BJ (cell line): ENCODE measurements at regions not wholly inside any gene's neighbourhood (a gene's known extent, or its start where the extent isn't known, plus 50 kb on each side); places are given as distances from the start of the nearest gene placed in this dataset.

Experiments used
- CTCF ChIA-PET: fragments of 350-600 bp; formaldehyde crosslinking; extraction: SDS; loops from one replicate; lab custom pipeline; 2021; ENCODE audit warnings: antibody characterized with exemption, inconsistent platforms; lab: Yijun Ruan, JAX
- POLR2A ChIA-PET: fragments of 300-600 bp; sonication (Branson Sonifier 250); formaldehyde crosslinking; extraction: SDS; loops from one replicate; lab custom pipeline; 2021; ENCODE audit warnings: antibody characterized with exemption; lab: Charles Lee
- DNase-seq: peaks from one replicate; pipeline ENCODE4 v3.0.0-alpha.2; 2011; ENCODE audit warnings: low read depth
- H3K27me3 ChIP-seq: 2 replicates; pipeline ENCODE4 v1.6.0; 2011; ENCODE audit warnings: low read length; ENCODE audit not compliant: control insufficient read depth, insufficient read depth
- H3K36me3 ChIP-seq: 2 replicates; pipeline ENCODE4 v1.5.1; 2011; ENCODE audit warnings: low read length; ENCODE audit not compliant: control insufficient read depth, insufficient read depth
- H3K4me3 ChIP-seq: 2 replicates; pipeline ENCODE4 v1.5.1; 2011; ENCODE audit warnings: low read depth, mild to moderate bottlenecking, control low read depth, low read length
- TF ChIP-seq, protein P1 (sequence below): IDR thresholded peaks from 2 replicates; pipeline ENCODE4 v1.5.1; 2011; ENCODE audit warnings: low read depth, mild to moderate bottlenecking, control low read depth, inconsistent platforms, low read length, moderate library complexity; ENCODE audit not compliant: insufficient read depth

DNA sequence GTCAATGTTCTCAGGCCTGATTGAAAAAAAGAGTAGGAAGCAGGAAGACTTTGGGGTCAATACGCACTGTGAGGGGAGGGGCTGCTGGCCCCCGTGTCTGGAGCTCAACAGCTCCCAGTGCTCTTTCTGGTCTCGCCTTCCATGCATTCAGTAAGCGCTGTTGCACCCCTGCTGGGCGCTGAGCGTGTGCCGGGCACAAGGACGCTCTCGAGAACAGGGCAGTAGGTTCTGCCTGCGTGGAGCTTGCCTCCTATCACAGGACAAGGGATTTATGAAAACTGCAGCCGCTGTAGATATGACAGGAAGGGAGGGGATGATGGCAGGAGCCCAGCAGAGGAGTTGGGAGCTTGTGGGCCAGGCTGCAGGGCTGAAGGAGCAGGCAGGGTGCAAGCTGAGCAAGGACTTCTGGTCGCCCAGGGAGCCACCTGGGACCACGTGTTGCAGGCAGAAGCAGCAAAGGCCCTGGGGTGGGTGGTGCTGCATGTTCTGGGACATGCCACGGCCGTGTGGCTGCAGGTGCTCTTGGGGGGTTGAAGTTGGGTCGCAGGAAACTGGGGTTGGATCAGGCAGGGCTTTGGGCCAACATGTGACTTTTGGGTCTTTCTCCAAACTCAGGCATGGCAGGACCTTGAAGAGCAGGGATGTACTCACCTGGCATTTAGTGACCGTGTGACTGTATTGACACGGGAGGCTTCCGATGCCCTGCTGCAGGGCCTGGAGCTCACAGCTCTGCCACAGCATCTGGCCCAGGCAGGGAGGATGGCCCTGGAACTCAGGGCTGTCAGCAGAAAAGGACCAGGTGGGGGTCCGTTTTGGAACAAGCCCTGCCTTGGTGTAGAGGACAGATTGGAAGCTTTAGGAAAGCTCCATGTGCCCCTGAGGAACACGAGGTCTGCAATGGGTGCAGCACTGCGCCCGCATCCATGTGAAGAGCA, 97.9 kb downstream of the CPZ start:
- Histone ChIP-seq H3K27me3 (no peaks in the 10 kb centered on the region), H3K4me3 (no peak overlapping the region), H3K36me3 (no peaks in the 10 kb centered on the region)
- ChIA-PET CTCF (interaction anchor here (1.4 kb wide), 1 partner anchor 9 kb away, joined by 3 read pairs; no protein-coding TSS in a partner anchor), POLR2A (no interaction called here)
- TF ChIP-seq, protein P1, sequence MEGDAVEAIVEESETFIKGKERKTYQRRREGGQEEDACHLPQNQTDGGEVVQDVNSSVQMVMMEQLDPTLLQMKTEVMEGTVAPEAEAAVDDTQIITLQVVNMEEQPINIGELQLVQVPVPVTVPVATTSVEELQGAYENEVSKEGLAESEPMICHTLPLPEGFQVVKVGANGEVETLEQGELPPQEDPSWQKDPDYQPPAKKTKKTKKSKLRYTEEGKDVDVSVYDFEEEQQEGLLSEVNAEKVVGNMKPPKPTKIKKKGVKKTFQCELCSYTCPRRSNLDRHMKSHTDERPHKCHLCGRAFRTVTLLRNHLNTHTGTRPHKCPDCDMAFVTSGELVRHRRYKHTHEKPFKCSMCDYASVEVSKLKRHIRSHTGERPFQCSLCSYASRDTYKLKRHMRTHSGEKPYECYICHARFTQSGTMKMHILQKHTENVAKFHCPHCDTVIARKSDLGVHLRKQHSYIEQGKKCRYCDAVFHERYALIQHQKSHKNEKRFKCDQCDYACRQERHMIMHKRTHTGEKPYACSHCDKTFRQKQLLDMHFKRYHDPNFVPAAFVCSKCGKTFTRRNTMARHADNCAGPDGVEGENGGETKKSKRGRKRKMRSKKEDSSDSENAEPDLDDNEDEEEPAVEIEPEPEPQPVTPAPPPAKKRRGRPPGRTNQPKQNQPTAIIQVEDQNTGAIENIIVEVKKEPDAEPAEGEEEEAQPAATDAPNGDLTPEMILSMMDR: no peak
- no peak for DNase-seq

DNA sequence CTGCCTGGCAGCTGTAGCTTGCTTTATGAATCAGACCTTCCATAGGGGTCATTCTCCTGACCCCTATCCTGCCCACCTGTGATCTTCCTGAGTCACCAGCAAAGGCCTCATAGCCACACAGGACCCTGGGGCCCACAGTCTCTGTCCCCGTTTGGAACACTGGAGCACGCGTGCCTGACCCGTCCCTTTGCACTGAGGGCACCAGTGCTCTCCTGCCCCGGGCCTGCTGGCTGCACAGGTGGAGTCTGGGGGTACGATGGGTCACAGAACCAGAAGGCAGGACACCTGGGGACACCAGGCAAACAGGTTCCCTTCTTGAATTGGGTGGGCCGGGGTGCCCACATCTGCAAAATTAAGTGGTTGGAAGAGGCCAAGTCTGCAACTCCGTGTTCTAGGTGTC, 97.2 kb downstream of the CPZ start:
- Histone ChIP-seq H3K4me3 (no peak overlapping the region), H3K27me3 (no peaks in the 10 kb centered on the region), H3K36me3 (no peaks in the 10 kb centered on the region)
- TF ChIP-seq, protein P1: no peak
- ChIA-PET CTCF (interaction anchor here (3.0 kb wide), 1 partner anchor 15 kb away, joined by 8 read pairs; no protein-coding TSS in a partner anchor), POLR2A (no interaction called here)
- DNase-seq: no peak

DNA sequence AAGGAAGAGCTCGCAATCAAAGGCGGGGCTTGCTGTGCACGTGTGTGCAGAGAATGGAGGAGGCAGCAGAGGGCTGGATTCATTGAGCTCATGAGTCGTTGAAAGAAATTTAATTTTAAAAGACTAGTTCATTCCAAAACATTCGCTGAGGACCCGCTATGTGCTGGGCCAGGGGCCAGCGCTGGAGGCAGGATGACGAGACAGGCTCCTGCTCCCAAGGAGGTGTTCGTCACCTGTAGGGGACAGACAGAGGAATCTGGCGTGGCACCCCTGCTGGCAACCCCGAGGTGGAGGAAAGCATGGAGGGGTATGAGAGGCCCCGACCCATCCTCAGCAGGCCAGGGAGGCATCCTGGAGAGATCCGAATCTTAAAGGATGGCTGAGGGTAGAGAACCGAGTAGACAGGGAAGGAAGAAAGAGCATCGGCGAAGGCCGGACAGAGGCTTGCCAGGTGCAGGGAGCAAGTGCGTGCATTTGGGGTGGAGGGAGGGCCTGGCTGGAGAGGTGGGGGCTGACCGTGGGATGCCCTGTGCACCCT, 96.4 kb downstream of the CPZ start:
- DNase-seq: no peak
- H3K4me3 ChIP-seq: no peak overlapping the region
- H3K36me3 ChIP-seq: no peaks in the 10 kb centered on the region
- H3K27me3 ChIP-seq: no peaks in the 10 kb centered on the region
- ChIA-PET POLR2A (no interaction called here), CTCF (interaction anchor here (1.1 to 3.1 kb wide), 6 partner anchors 10 to 229 kb away, joined by 3 to 14 read pairs (median 4); no protein-coding TSS in a partner anchor)
- TF ChIP-seq, protein P1: no peak

DNA sequence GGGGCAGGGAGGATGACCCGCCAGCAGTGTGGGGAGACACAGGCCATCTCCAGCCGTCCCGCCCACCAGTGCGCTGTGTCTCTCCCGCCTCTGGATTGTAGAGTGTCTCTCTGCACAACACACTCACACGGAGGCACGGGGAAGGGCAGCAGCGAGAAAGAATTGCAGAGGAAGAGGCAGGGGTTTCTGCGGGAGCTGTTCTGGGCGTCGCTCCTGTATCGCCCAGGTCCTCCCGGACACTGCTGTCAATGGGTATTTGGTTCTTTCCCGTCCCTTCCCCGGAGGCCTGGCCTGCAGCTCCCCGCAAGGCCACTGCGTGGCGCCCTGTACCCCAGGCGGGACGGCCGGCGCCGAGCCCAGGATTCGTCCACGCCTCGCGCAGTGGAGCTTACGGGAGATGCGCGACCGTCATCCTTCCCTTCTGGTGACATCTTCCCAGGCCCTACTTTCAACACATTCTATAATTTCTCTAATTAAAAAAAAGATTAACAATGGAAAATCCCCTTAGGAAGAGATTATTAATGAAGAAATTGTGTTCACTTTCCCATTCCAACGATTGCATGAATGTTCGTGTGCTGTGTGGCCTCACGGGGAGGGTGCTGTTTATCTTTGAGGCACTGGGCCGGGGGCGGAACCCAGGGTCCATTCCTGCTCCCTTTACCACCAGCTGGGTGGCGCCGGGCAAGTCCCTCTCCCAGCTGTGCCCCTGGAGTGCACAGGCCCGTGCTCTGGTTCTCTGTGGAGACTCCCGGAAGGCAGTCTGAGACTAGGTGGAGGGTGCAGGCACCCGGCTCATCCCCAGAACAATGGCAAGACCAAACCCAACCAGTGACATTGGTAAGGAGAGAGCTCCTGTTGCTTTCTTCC, 95.7 kb downstream of the CPZ start:
- DNase-seq: no peak
- ChIA-PET CTCF (interaction anchor here (0.6 to 3.1 kb wide), 9 partner anchors 9 to 231 kb away, joined by 3 to 14 read pairs (median 4); no protein-coding TSS in a partner anchor), POLR2A (no interaction called here)
- no peaks in the 10 kb centered on the region for H3K36me3 ChIP-seq
- TF ChIP-seq, protein P1: peak; percentile 71
- H3K27me3 ChIP-seq: no peaks in the 10 kb centered on the region
- no peak overlapping the region for H3K4me3 ChIP-seq
